Activated T-helper 17 cell treated with anti-CD3 and anti-CD28 coated beads, Interleukin-2, amount 50 U/mL, for 72 hours (primary cell): ENCODE measurements at regions not wholly inside any gene's neighbourhood (a gene's known extent, or its start where the extent isn't known, plus 50 kb on each side); places are given as distances from the start of the nearest gene placed in this dataset.

Experiments used
- ATAC-seq: fragments of 150-1000 bp; cut with Tn5 transposase; replicated peaks from 2 replicates; pipeline ENCODE4 v1.10.0; 2021; ENCODE audit warnings: mild to moderate bottlenecking, moderate library complexity
- H3K27ac Mint-ChIP-seq: one replicate; pipeline ENCODE4 v1.8.0; 2022; ENCODE audit warnings: mixed read lengths
- H3K27me3 Mint-ChIP-seq: one replicate; pipeline ENCODE4 v1.8.0; 2022; ENCODE audit warnings: mixed read lengths
- H3K36me3 Mint-ChIP-seq: one replicate; pipeline ENCODE4 v1.8.0; 2022; ENCODE audit warnings: low read depth, mild to moderate bottlenecking, mixed read lengths
- H3K4me1 Mint-ChIP-seq: one replicate; pipeline ENCODE4 v1.8.0; 2022; ENCODE audit warnings: mixed read lengths
- H3K4me3 Mint-ChIP-seq: one replicate; pipeline ENCODE4 v1.8.0; 2022; ENCODE audit warnings: mild to moderate bottlenecking, mixed read lengths
- H3K9me3 Mint-ChIP-seq: one replicate; pipeline ENCODE4 v1.8.0; 2022; ENCODE audit warnings: mixed read lengths

DNA sequence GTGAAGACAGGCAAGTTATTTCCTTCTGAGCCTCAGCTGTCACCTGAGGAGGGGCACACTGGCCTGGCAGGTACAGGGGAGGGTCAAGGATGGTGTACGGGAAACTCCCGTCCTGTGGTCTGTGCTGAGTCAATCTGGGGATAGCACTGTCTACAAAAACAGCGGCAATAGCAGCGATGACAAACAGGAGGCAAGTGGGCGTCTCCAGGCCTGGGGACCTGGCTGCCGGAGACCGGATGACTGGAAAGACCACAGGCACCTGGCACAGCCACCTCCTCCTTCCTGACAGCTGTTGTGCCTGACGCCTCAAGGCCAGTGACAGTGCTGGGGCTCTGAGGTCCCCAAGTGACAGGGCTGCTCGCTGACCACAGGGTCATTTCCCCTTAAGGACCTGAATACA is 202.1 kb upstream of the HS6ST1 start:
- H3K4me1 Mint-ChIP-seq = no peaks in the 10 kb centered on the region
- H3K27me3 Mint-ChIP-seq = peaks cover 9% of the 10 kb centered on the region
- H3K27ac Mint-ChIP-seq = no peak overlapping the region
- peak; percentile 86 for ATAC-seq
- H3K9me3 Mint-ChIP-seq = no peaks in the 10 kb centered on the region
- no peak overlapping the region for H3K4me3 Mint-ChIP-seq
- no peaks in the 10 kb centered on the region for H3K36me3 Mint-ChIP-seq

DNA sequence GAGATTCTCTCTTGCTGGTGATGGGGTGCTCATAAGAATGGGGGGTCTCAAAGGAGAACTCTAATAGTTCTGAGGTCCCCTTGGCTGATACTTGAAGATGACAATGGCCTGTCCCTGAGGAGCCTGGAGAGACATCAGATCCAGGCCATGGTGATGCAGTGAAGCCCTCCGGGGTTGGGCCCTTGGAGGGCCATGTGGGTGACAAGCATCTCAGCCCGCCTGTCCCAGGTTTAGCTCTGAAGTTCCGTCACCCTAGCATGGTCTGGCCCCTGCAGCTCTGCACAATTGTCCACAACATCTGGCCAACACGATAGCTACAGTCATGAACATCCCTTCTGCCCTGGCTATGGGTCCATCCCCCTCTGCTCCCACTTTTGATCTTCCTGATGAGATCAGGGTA is 202.8 kb upstream of the HS6ST1 start:
- no peak for ATAC-seq
- no peaks in the 10 kb centered on the region for H3K4me1 Mint-ChIP-seq
- H3K27me3 Mint-ChIP-seq = peaks cover 14% of the 10 kb centered on the region
- no peaks in the 10 kb centered on the region for H3K9me3 Mint-ChIP-seq
- no peak overlapping the region for H3K27ac Mint-ChIP-seq
- no peak overlapping the region for H3K4me3 Mint-ChIP-seq
- H3K36me3 Mint-ChIP-seq = no peaks in the 10 kb centered on the region

DNA sequence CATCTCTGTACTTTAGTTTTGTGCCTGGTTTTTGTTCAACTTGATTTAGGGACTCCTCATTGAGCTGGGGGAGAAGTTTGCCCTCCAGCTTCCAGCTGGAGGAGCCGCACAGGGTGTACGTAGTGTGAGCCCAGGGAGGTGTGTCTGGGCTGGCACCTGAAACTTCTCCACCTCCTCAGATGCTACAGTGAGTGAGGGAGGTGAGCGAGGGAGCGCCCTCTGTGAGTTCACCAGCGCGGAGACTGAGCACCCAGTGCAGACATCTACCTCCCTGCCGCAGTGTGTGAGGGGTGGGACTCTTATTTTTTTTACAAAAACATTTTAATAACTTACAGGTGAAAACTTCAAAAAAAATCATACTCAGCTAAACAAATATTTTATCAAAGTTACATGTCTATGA is 204.2 kb upstream of the HS6ST1 start:
- Mint-ChIP-seq H3K4me1 (no peaks in the 10 kb centered on the region), H3K4me3 (no peak overlapping the region), H3K27me3 (peaks cover 17% of the 10 kb centered on the region), H3K9me3 (no peaks in the 10 kb centered on the region), H3K27ac (no peak overlapping the region), H3K36me3 (no peaks in the 10 kb centered on the region)
- no peak for ATAC-seq

DNA sequence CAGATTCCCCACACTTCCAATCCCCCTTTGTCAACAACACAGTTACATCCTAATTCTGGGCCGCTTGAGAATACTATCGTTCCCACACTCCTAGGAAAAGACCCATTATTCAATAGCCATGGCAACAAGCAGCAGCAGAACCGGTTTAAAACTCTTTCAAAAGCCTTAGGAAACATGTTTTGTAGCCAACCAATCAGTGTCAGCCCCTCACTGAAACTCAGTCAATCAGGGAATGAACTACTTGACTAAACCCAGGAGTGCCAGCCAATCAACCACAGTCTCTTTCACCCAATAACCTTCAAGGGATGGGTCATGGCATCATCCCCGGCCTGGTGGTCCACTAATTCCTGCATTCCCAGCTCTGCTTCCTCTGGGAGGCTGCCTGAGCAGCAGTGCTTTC is 204.8 kb upstream of the HS6ST1 start:
- ATAC-seq = no peak

DNA sequence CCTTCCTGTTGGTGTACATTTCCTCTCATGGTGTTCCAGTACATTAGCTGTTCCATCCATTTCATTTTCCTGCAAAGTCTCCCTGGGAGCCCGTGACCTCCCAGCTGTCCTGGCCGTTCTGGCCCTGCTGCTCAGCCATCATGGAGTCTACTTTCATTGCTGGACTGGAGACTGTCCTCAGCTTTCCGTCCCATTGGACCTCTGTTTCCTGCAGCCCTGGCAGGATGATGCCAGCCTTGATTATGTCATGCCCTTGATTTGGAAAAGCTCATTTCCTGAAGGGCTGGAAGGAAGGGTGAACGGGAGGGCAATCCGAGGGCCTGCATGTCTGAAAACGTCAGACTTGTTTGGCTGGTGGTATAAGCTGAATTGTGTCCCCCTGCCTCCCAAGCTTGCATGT is 205.5 kb upstream of the HS6ST1 start:
- H3K4me1 Mint-ChIP-seq = no peaks in the 10 kb centered on the region
- H3K27ac Mint-ChIP-seq = no peak overlapping the region
- ATAC-seq = no peak
- no peaks in the 10 kb centered on the region for H3K36me3 Mint-ChIP-seq
- H3K27me3 Mint-ChIP-seq = peaks cover 23% of the 10 kb centered on the region
- H3K4me3 Mint-ChIP-seq = no peak overlapping the region
- H3K9me3 Mint-ChIP-seq = no peaks in the 10 kb centered on the region

More for the DNA sequence above, 204.8 kb upstream of the HS6ST1 start:
- peaks cover 19% of the 10 kb centered on the region for H3K27me3 Mint-ChIP-seq
- H3K27ac Mint-ChIP-seq = no peak overlapping the region
- H3K4me3 Mint-ChIP-seq = no peak overlapping the region
- no peaks in the 10 kb centered on the region for H3K9me3 Mint-ChIP-seq
- H3K36me3 Mint-ChIP-seq = no peaks in the 10 kb centered on the region
- H3K4me1 Mint-ChIP-seq = no peaks in the 10 kb centered on the region

DNA sequence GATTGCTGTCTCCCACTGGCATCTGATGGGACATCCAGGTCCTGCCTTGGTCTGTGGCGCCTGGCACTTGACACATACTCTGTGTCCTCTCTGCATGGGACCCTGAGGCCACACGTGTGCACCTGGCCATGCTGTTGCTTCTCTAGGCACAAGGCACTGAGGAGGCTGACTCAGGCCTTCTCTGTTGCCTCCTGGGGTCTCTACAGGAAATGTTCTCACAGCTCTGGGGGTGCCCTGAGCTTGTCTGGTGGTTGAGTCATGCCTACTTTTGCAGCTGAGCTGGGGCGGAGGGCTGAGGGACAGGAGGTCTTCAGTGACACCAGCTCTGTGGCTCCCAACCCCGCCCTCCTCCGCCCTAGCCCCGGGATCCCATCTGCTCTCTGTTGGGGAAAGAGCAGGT is 207.0 kb upstream of the HS6ST1 start:
- Mint-ChIP-seq H3K9me3 (no peaks in the 10 kb centered on the region), H3K27ac (no peak overlapping the region), H3K27me3 (peaks cover 23% of the 10 kb centered on the region), H3K36me3 (no peaks in the 10 kb centered on the region), H3K4me1 (no peaks in the 10 kb centered on the region), H3K4me3 (no peak overlapping the region)
- no peak for ATAC-seq

DNA sequence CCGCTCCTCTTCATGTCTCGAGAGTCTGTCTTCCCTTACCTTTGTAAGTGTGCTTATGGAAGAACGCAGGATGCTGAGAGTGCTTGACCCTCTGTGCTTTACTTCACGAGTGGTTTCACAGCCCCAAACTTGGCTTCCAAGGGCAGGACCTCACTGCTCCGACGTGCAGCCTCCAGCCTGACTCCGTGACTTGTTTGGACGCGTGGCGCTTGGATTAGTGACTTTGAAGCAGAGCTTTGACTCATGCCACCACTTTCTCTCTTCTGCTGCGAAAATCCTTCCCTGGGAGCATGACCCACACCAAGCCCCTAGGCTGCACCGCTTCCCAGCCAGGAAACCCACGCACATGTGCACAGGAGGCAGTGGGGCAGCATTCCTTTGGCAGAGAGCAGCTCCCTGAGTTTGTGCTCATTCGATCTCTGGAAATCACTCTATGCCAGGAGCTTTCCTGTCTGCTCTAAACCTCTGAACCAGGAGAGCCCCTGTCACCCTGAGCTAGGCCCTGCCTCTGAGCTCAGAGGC is 207.8 kb upstream of the HS6ST1 start:
- no peaks in the 10 kb centered on the region for H3K36me3 Mint-ChIP-seq
- ATAC-seq = no peak
- peaks cover 23% of the 10 kb centered on the region for H3K27me3 Mint-ChIP-seq
- H3K9me3 Mint-ChIP-seq = no peaks in the 10 kb centered on the region
- no peak overlapping the region for H3K27ac Mint-ChIP-seq
- H3K4me1 Mint-ChIP-seq = no peaks in the 10 kb centered on the region
- H3K4me3 Mint-ChIP-seq = no peak overlapping the region

DNA sequence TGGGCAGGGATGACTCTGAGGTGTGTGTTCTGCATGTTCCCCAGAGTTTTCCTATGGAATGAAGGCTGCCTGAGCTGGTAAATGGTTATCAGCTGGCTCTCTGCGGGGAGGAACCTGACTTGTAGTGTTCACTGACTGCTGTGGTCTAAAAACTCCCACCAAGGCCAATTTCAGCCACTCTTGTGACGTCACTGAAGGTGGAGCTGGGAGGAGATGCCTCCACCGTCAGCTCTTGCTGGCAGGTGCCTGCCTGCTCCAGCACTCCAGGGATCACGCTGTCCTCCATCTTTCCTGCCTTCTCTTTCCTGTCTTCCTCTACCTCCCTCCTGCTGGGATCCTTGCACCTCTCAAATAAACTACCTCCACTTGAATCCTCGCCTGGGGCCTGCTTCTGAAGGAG is 209.5 kb upstream of the HS6ST1 start:
- Mint-ChIP-seq H3K27ac (no peak overlapping the region), H3K9me3 (no peaks in the 10 kb centered on the region), H3K4me3 (no peak overlapping the region), H3K27me3 (peaks cover 23% of the 10 kb centered on the region), H3K36me3 (no peaks in the 10 kb centered on the region), H3K4me1 (no peaks in the 10 kb centered on the region)
- ATAC-seq = no peak

DNA sequence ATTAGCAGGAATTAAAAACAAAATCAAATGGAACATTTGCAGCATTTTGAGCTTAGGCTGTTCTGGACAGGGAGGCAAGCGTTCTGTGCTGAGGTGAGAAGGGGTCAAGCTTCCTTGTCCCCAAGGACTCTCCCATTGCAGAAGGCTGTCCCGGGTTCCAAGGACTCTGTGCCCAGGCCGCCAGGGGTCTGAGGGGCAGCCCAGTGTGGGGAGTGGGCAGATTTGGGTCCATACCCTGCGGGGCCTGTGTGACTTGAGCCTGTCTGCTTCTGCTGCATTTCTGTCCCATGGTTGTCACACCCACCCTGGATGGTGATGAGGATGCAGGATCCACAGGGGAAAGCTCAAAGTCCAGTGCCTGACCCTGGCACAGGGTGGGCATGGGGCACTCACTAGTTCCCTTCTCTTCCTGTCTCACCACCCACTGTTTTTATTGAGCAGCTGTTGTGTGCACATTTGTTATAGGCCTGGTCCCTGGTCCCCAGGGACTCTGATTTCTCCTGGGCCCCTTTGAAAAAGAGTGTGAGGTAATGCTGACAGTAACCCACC is 211.4 kb upstream of the HS6ST1 start:
- H3K27ac Mint-ChIP-seq = no peak overlapping the region
- ATAC-seq = no peak
- no peaks in the 10 kb centered on the region for H3K9me3 Mint-ChIP-seq
- H3K36me3 Mint-ChIP-seq = no peaks in the 10 kb centered on the region
- no peak overlapping the region for H3K4me3 Mint-ChIP-seq
- H3K4me1 Mint-ChIP-seq = no peaks in the 10 kb centered on the region
- peaks cover 19% of the 10 kb centered on the region for H3K27me3 Mint-ChIP-seq

DNA sequence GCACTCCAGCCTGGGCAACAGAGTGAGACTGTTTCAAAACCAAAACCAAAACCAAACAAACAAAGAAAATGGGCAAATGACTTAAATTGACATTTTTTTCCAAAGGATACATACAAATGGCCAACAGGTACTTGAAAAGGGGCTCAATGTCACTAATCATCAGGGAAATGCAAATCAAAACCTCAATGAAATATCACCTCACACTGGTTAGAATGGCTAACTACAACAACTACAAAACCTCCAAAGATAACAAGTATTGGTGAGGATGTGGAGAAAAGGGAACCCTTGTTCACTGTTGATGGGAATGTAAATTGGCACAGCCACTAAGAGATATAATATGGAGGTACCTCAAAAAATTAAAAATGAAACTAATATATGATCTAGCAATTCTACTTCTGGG is 213.2 kb upstream of the HS6ST1 start:
- no peak for ATAC-seq
- Mint-ChIP-seq H3K4me1 (no peaks in the 10 kb centered on the region), H3K9me3 (no peaks in the 10 kb centered on the region), H3K27me3 (peaks cover 15% of the 10 kb centered on the region), H3K27ac (no peak overlapping the region), H3K36me3 (no peaks in the 10 kb centered on the region), H3K4me3 (no peak overlapping the region)

DNA sequence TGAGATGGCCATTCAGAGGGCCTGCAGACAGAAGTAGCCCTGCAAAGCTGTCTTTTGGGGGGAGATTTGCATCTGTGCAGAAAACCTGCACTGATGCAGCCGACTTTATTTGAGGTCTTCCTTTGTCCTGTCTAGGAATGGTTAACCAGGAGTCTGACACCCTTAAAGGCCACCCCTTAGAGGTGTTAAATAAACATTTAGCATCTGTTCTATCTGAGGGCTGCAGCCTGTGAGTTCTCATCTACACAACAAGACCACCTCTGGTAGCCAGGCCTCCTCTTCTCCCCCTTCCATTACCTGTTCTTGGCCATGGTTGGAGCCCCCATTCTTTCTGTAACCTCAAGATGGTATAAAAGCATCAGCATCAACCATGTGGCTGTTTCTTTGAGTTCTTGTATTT is 214.4 kb upstream of the HS6ST1 start:
- no peak for ATAC-seq
- Mint-ChIP-seq H3K27ac (no peak overlapping the region), H3K9me3 (no peaks in the 10 kb centered on the region), H3K27me3 (peaks cover 16% of the 10 kb centered on the region), H3K4me3 (no peak overlapping the region), H3K4me1 (no peaks in the 10 kb centered on the region), H3K36me3 (no peaks in the 10 kb centered on the region)

DNA sequence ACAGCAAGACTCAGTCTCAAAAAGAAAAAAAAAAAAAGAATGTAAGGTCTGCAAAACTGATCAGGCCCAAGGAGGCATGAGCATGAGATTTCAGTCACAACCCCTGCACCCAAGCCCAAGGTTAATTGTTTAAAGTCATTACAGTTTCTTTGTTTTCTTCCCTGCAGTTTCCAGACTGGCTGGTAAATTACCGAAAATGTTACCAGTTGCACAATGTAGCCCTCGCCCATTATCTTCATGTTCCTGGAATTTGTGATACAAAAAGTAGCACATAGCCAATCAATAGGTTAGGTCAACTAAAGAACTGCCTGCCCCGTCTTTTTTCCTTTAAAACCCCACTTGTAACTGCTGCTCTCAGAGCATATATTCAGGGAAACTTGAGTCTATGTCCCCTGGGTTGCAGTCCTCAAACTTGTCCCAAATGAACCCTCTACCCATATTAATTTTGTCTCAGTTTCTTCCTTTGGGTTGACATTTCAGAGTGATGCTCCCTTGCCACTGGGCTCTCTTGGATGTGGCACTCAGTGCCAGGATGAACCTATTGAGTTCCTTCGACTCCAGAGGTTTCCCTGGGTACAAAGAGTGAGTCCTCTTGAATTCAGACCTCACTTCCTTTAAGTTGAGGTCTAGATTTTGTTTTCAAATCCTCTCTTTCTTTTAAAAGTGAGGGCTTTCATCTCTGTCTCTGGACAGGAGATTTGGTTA is 216.2 kb upstream of the HS6ST1 start:
- Mint-ChIP-seq H3K4me1 (no peaks in the 10 kb centered on the region), H3K27me3 (peaks cover 8% of the 10 kb centered on the region), H3K27ac (no peak overlapping the region), H3K9me3 (no peaks in the 10 kb centered on the region), H3K4me3 (no peak overlapping the region), H3K36me3 (no peaks in the 10 kb centered on the region)
- ATAC-seq = no peak

DNA sequence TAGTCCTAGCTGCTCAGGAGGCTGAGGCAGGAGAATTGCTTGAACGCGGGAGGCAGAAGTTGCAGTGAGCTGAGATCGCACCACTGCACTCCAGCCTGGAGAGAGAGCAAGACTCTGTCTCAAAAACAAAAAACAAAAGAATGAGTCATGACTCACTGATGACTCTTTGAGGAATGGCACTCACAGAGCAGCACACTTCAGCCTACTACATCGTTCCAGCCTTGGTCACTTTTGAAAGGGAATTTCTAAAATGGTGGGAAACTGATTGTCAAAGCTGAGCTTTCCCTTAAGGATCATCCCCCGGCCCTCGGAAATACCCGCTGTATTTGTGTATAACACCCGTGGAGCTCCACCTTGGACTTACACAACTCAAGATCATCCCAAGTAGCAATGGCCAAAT is 217.3 kb upstream of the HS6ST1 start:
- Mint-ChIP-seq H3K27me3 (peaks cover 8% of the 10 kb centered on the region), H3K36me3 (no peaks in the 10 kb centered on the region), H3K4me1 (no peaks in the 10 kb centered on the region), H3K9me3 (no peaks in the 10 kb centered on the region), H3K4me3 (no peak overlapping the region), H3K27ac (no peak overlapping the region)
- ATAC-seq = no peak

DNA sequence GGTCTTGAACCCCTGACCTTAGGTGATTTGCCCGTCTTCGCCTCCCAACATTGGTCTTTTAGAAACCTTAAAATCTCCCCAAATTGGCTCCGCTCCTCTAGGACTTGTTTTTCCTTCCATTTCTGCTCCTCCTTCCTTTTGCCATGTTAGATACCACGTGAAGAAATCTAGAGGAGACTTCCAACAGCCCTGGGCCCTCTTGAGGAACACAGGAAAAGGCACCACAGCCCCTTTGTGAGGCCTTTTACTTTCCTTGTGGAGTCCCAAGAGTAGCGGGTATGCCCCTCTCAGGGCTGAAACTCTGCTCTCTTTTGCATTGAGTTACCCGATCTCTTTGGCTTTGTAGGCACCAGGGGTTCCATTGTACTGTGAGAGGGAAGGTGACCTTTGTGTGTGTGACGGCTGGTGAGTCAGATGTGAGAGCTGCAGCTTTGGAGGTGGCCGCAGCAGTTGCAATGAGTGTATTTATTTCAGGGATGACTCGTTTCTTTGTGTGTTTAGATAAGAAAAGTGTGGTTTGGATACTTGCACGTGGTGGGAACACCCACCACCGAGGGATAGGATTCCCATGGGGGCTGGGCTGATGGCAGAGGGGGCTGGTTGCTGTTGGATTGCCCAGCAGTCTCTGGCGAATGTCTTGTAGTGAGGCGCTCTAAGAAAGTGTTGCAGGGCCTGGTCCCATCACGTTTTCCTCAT is 218.4 kb upstream of the HS6ST1 start:
- no peaks in the 10 kb centered on the region for H3K9me3 Mint-ChIP-seq
- H3K4me3 Mint-ChIP-seq = no peak overlapping the region
- H3K27ac Mint-ChIP-seq = no peak overlapping the region
- no peaks in the 10 kb centered on the region for H3K36me3 Mint-ChIP-seq
- peak; percentile 68 for ATAC-seq
- no peaks in the 10 kb centered on the region for H3K4me1 Mint-ChIP-seq
- H3K27me3 Mint-ChIP-seq = peaks cover 8% of the 10 kb centered on the region

DNA sequence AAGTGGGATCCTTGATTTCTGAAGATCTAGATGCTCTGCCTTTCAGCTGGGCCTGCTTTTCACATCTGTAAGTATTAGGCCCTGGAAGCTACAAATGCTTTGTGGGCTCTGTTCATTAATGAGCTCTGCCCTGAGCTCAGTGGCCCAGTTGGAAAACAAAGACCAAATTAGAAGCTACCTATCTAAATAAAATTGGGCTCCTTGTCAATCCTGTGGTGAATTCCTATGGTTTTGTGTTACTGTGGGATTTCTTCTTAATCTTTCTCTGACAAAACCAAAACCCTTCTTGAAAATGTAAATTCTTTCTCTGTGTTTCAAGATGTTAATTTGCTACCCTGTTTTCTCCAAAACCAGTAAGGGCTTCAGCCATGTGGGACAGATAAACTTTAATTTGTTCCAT is 219.0 kb upstream of the HS6ST1 start:
- Mint-ChIP-seq H3K4me1 (no peaks in the 10 kb centered on the region), H3K27ac (no peak overlapping the region), H3K36me3 (no peaks in the 10 kb centered on the region), H3K27me3 (peaks cover 8% of the 10 kb centered on the region), H3K4me3 (no peak overlapping the region), H3K9me3 (no peaks in the 10 kb centered on the region)
- ATAC-seq = no peak
